ENCODE measurements at regions not wholly inside any gene's neighbourhood (a gene's known extent, or its start where the extent isn't known, plus 50 kb on each side); places are given as distances from the start of the nearest gene placed in this dataset.

GRCh38 chr3:31355807-31356206, 176.9 kb upstream of the STT3B start:
- DNase-seq (ENCODE audit: low read depth in 1 of 2, low spot score in 1 of 2) (no peak), FAIRE-seq (no peak), ATAC-seq (no peak)
- Histone ChIP-seq H3K4me1 (peaks cover 3% of the 10 kb centered on the region; the same call in 1 of the 3 replicates), H3K27ac (no peak overlapping the region), H3K9me3 (no peaks in the 10 kb centered on the region), H3K4me3 (no peak overlapping the region), H3K4me2 (no peak overlapping the region)
- WGBS (ENCODE audit: missing lambda C conversion rate), result 87% methylated on average over 5 of the region's 5 CpGs
- ChIA-PET POLR2A (no interaction called here), CTCF (no interaction called here)
- TF ChIP-seq TFCP2L1 (CRISPR knock-in tag; IDR thresholded peaks at IDR 0.05) (no peak), RAD21 (conservative IDR thresholded peaks at IDR 0.05 in 1 of 2, IDR thresholded peaks at IDR 0.05 in 1 of 2) (no peak), KDM1A (IDR thresholded peaks at IDR 0.05; ENCODE audit: low read depth) (no peak), CBX2 (IDR thresholded peaks at IDR 0.05; ENCODE audit: borderline replicate concordance, low read depth) (no peak), PHF8 (IDR thresholded peaks at IDR 0.05; ENCODE audit: borderline replicate concordance, low read depth) (no peak), HEYL (CRISPR knock-in tag; IDR thresholded peaks at IDR 0.05) (no peak), FOXS1 (CRISPR knock-in tag; IDR thresholded peaks at IDR 0.05) (no peak), HOXB5 (CRISPR knock-in tag; IDR thresholded peaks at IDR 0.05) (no peak), POLR2A (IDR thresholded peaks at IDR 0.05; ENCODE audit: low read length) (no peak), MAZ (IDR thresholded peaks at IDR 0.05; ENCODE audit: borderline replicate concordance, low read depth, low read length) (no peak), MYC (IDR thresholded peaks at IDR 0.05; ENCODE audit: borderline replicate concordance, low read length) (no peak), ESRRA (IDR thresholded peaks at IDR 0.05; ENCODE audit: borderline replicate concordance, low read length) (no peak), REST (IDR thresholded peaks at IDR 0.05) (no peak), ZSCAN20 (CRISPR knock-in tag; IDR thresholded peaks at IDR 0.05) (no peak), EP300 (IDR thresholded peaks at IDR 0.05) (no peak), E2F6 (IDR thresholded peaks at IDR 0.05; ENCODE audit: borderline replicate concordance, low read depth) (no peak)

- no peak overlapping the region for H3K4me2 ChIP-seq
- ATAC-seq (no peak), FAIRE-seq (no peak), DNase-seq (ENCODE audit: low read depth in 1 of 2, low spot score in 1 of 2) (peak in 1 of 2 experiments; percentile 30)
- WGBS (ENCODE audit: missing lambda C conversion rate), result 87% methylated on average over 7 of the region's 9 CpGs
- CTCF ChIA-PET, result interaction anchor here (1.1 kb wide), 1 partner anchor 10 kb away, joined by 3 read pairs; no protein-coding TSS in a partner anchor
- peak overlapping the region; percentile 44 to 70; a peak in 4 of 6 replicates for H3K27ac ChIP-seq
- H3K4me3 ChIP-seq, result no peak overlapping the region
- H3K9me3 ChIP-seq, result no peaks in the 10 kb centered on the region
- POLR2A ChIA-PET, result interaction anchor here (1.2 kb wide), 1 partner anchor 176 kb away, joined by 4 read pairs; the partner anchor contains the start of gene STT3B
- H3K4me1 ChIP-seq, result peaks cover 11% of the 10 kb centered on the region; the same call in 2 of the 3 replicates
- TF ChIP-seq NFE2L2 (conservative IDR thresholded peaks at IDR 0.05; ENCODE audit: low read length) (peak; percentile 83), MAFK (IDR thresholded peaks at IDR 0.05; ENCODE audit: partially characterized antibody) (peak; percentile 85), MAZ (IDR thresholded peaks at IDR 0.05; ENCODE audit: borderline replicate concordance, low read depth, low read length) (no peak)
Observed at GRCh38 chr3:31356941-31357340, 175.8 kb upstream of the STT3B start.

GRCh38 chr3:31357451-31357850, 175.3 kb upstream of the STT3B start:
- no peak for DNase-seq (ENCODE audit: low read depth in 1 of 2, low spot score in 1 of 2)
- Histone ChIP-seq H3K4me3 (no peak overlapping the region), H3K4me1 (peaks cover 11% of the 10 kb centered on the region; the same call in 2 of the 3 replicates), H3K27ac (peak overlapping the region; percentile 44 to 70; a peak in 4 of 6 replicates), H3K9me3 (no peaks in the 10 kb centered on the region), H3K4me2 (no peak overlapping the region)
- 87% methylated on average over 2 of the region's 2 CpGs for WGBS (ENCODE audit: missing lambda C conversion rate)
- FAIRE-seq, result no peak
- no peak for ATAC-seq
- CTCF ChIA-PET, result interaction anchor here (1.1 kb wide), 1 partner anchor 9 kb away, joined by 3 read pairs; no protein-coding TSS in a partner anchor
- POLR2A ChIA-PET, result interaction anchor here (1.2 kb wide), 1 partner anchor 175 kb away, joined by 4 read pairs; the partner anchor contains the start of gene STT3B
- TF ChIP-seq CBX2 (IDR thresholded peaks at IDR 0.05; ENCODE audit: borderline replicate concordance, low read depth) (no peak), GATA3 (IDR thresholded peaks at IDR 0.05; ENCODE audit: borderline replicate concordance) (no peak), USF2 (IDR thresholded peaks at IDR 0.05) (no peak), RNF2 (IDR thresholded peaks at IDR 0.05; ENCODE audit: borderline replicate concordance, low read depth) (no peak), BCL3 (IDR thresholded peaks at IDR 0.05) (no peak), EHMT2 (IDR thresholded peaks at IDR 0.05; ENCODE audit: low read depth) (no peak), ZSCAN20 (CRISPR knock-in tag; IDR thresholded peaks at IDR 0.05) (no peak), KDM1A (IDR thresholded peaks at IDR 0.05; ENCODE audit: low read depth) (no peak), CEBPB (IDR thresholded peaks at IDR 0.05) (no peak), PHF8 (IDR thresholded peaks at IDR 0.05; ENCODE audit: borderline replicate concordance, low read depth) (no peak), HOXA7 (CRISPR knock-in tag; IDR thresholded peaks at IDR 0.05) (no peak), CHD2 (IDR thresholded peaks at IDR 0.05; ENCODE audit: low read length, partially characterized antibody) (no peak), FOSL2 (IDR thresholded peaks at IDR 0.05) (no peak), FOSL2 (CRISPR knock-in tag; IDR thresholded peaks at IDR 0.05) (no peak), KDM5A (IDR thresholded peaks at IDR 0.05) (no peak)

All from A549 (cell line).